Fibroblast of villous mesenchyme (primary cell): ENCODE measurements at regions not wholly inside any gene's neighbourhood (a gene's known extent, or its start where the extent isn't known, plus 50 kb on each side); places are given as distances from the start of the nearest gene placed in this dataset.
"Not testable (repeated sequence)": the region's sequence is repeated elsewhere in the genome, so short reads cannot be mapped to it uniquely, and the experiment has no call there.

ENCODE experiments used
- DNase-seq: peaks from one replicate; pipeline ENCODE4 v3.0.0-alpha.2; 2010; ENCODE audit warnings: low read depth
- H3K4me3 ChIP-seq: 2 replicates; pipeline ENCODE4 v1.5.1; 2011; ENCODE audit warnings: low read depth, mild to moderate bottlenecking, low read length
- TF ChIP-seq, protein P1 (sequence below): IDR thresholded peaks from 2 replicates; pipeline ENCODE4 v1.5.1; 2012; ENCODE audit warnings: low read depth, mild to moderate bottlenecking, low read length; ENCODE audit not compliant: insufficient read depth

DNA sequence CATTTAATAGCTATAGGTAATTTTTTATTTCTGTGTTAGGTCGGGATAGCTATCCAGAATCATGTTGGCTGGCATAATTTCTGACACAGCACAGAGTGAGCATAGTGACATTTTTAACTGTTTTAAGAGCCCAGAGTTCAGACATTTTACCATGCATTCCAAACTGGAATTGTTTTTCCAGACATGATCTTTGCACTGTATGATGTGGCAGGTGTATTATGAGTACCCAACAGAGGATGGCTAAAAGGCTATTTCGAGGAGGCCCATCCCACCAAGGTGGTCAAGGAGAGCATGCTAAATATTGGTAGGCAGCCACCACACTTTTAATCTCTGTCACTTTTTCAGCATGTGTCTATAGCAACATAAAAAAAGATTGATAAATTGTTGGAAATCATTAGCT lies 137.3 kb upstream of the ST6GALNAC5 start:
- TF ChIP-seq, protein P1, sequence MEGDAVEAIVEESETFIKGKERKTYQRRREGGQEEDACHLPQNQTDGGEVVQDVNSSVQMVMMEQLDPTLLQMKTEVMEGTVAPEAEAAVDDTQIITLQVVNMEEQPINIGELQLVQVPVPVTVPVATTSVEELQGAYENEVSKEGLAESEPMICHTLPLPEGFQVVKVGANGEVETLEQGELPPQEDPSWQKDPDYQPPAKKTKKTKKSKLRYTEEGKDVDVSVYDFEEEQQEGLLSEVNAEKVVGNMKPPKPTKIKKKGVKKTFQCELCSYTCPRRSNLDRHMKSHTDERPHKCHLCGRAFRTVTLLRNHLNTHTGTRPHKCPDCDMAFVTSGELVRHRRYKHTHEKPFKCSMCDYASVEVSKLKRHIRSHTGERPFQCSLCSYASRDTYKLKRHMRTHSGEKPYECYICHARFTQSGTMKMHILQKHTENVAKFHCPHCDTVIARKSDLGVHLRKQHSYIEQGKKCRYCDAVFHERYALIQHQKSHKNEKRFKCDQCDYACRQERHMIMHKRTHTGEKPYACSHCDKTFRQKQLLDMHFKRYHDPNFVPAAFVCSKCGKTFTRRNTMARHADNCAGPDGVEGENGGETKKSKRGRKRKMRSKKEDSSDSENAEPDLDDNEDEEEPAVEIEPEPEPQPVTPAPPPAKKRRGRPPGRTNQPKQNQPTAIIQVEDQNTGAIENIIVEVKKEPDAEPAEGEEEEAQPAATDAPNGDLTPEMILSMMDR: no peak
- no peak for DNase-seq
- no peak overlapping the region for H3K4me3 ChIP-seq

DNA sequence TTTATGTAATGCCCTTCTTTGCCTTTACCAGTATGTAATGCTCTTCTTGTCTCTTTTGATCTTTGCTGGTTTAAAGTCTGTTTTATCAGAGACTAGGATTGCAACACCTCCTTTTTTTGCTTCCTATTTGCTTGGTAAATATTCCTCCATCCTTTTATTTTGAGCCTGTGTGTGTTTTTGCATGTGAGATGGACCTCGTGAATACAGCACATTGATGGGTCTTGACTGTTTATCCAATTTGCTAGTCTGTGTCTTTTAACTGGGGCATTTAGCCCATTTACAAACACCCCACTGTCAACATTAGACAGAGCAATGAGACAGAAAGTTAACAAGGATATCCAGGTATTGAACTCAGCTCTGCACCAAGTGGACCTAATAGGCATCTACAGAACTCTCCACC lies 128.9 kb upstream of the ST6GALNAC5 start:
- H3K4me3 ChIP-seq, DNase-seq: not testable (repeated sequence)

DNA sequence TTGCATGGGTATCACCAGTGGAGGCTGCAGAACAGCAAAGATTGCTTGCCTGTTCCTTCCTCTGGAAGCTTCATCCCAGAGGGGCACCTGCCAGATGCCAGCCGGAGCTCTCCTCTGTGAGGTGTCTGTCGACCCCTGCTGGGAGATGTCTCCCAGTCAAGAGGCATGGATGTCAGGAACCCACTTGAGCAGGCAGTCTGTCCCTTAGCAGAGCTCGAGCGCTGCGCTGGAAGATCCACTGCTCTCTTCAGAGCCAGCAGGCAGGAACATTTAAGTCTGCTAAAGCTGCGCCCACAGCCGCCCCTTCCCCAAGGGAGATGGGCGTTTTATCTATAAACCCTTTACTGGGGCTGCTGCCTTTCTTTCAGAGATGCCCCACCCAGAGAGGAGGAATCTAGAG lies 126.3 kb upstream of the ST6GALNAC5 start:
- not testable (repeated sequence) for DNase-seq, H3K4me3 ChIP-seq

DNA sequence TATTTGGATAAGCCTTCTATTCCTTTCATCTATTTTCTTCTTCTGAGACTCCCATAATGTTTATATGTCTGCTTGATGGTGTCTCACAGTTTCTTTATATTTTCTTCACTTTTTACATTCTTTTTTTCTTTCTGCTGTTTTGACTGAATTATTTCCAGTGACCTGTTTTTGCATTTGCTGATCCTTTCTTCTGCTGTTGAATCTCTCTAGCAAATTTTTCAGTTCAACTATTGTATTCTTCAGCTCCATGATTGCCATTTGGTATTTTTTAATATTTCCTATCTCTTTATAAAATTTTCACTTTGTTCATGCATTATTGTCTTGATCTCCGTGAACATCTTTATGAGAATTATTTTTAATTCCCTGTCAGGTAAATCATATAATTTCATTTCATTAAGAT lies 122.3 kb upstream of the ST6GALNAC5 start:
- no peak overlapping the region for H3K4me3 ChIP-seq
- TF ChIP-seq, protein P1: no peak
- DNase-seq: no peak

DNA sequence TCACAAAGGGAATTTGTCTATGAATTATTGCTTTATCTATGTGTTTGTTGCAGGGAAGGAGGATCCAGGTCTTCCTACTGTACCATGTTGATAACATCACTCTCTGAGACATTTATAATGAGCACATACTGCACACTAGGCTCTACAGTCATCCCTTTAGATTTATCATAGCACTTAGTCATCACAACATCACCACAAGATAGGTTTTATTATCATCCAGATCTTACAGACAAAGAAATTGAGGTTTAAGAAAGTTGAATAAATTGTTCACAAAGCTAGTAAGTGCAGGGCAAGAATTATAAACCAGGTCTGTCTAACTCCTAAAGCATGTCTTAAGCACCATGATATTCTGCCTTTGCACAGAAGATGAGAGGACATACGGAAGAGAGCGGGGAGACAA lies 121.1 kb upstream of the ST6GALNAC5 start:
- TF ChIP-seq, protein P1: no peak
- DNase-seq: no peak
- no peak overlapping the region for H3K4me3 ChIP-seq

DNA sequence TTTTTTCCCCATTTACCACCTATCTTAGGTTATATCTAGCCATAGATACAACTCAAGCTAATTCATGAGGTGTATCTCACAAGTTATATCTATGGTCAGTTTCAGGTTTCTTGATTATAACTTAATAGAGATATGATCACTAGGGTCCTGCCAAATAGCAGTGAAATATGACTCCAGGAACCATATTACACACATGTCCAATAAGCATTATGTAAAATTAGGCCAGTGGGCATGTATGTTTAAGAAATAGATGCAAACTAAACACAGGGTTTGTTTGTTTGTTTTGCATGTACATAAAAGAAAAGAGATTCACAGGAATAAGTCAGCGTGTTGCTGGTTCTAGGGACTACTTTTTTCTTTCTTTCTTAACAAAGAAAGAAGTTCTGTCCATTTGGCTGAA lies 112.5 kb upstream of the ST6GALNAC5 start:
- no peak overlapping the region for H3K4me3 ChIP-seq
- no peak for DNase-seq
- TF ChIP-seq, protein P1: no peak

DNA sequence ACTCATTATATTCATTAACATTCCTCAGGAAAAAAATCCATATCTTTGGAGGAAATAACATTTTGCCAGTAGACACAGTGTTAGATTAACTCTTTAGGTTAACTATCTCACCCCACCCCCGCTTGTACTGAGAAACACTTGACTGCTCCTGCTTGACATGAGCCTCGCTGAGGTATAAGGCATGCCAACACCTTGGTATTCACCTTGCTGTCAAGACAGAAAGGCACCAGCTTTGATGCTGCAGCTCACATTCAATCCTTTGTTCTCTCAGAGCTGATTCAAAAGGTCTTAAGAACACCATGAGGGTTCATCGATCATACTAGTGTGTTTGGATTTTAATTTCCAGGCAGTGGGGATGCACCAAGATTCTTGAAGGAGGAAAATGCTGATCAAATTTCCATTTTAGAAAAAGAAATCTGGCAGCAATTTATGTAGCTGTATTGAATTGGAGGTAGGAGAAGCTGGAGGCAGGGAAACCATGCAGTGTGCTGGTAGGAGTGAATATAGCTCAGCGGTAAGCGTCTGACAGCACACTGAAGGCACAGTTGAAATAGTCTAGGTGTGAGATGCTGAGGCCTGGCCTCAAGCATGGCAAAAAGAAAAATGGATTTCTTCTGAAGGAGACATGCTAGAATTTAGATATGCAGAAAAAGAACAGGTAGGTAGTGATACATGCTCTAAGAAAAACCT lies 108.0 kb upstream of the ST6GALNAC5 start:
- TF ChIP-seq, protein P1: no peak
- no peak for DNase-seq
- no peak overlapping the region for H3K4me3 ChIP-seq

DNA sequence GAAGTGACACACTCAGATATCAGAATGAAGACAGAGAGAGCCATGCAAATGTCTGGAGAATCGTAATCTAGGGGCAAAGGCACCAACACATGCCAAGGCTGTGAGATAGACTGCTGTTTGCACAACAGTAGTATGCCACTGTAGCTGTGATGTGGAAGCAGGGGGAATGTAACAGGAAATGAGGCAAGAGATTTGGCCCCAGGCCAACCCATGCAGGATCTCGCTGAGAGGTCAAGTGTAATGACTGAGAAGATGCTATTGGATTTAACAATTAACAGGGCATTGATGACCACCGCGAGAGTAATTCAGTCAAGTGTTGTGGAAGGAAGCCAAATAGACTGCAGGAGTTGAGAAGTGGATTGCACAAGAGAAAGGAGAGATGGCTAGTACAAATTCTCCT lies 107.3 kb upstream of the ST6GALNAC5 start:
- DNase-seq: peak; percentile 9
- H3K4me3 ChIP-seq: no peak overlapping the region
- TF ChIP-seq, protein P1: no peak
